ENCODE measurements at regions not wholly inside any gene's neighbourhood (a gene's known extent, or its start where the extent isn't known, plus 50 kb on each side); places are given as distances from the start of the nearest gene placed in this dataset.

GRCh38 chr10:120749856-120750566, 101.2 kb upstream of the WDR11 start:
- Histone ChIP-seq H3K4me1 (ENCODE audit: control insufficient read depth, insufficient read depth, low read length) (no peaks in the 10 kb centered on the region), H3K4me3 (ENCODE audit: low read length in 2 of 2) (no peak overlapping the region), H3K27me3 (ENCODE audit: control insufficient read depth in 1 of 2, insufficient read depth in 2 of 2, low read length in 2 of 2) (no peaks in the 10 kb centered on the region), H3K9me3 (ENCODE audit: control insufficient read depth in 2 of 2, low read length in 2 of 2) (no peaks in the 10 kb centered on the region), H3K9ac (ENCODE audit: low read length in 2 of 2) (no peak overlapping the region), H3K27ac (ENCODE audit: low read length) (no peak overlapping the region), H3K36me3 (ENCODE audit: control insufficient read depth in 2 of 2, insufficient read depth in 2 of 2, low read length in 2 of 2) (no peaks in the 10 kb centered on the region)

- Histone ChIP-seq H3K27me3 (ENCODE audit: control insufficient read depth in 1 of 2, insufficient read depth in 2 of 2, low read length in 2 of 2) (peaks cover 0 to 3% of the 10 kb centered on the region in 2 donors), H3K36me3 (ENCODE audit: control insufficient read depth in 2 of 2, insufficient read depth in 2 of 2, low read length in 2 of 2) (no peaks in the 10 kb centered on the region), H3K9ac (ENCODE audit: low read length in 2 of 2) (no peak overlapping the region), H3K27ac (ENCODE audit: low read length) (no peak overlapping the region), H3K4me1 (ENCODE audit: control insufficient read depth, insufficient read depth, low read length) (no peaks in the 10 kb centered on the region), H3K9me3 (ENCODE audit: control insufficient read depth in 2 of 2, low read length in 2 of 2) (no peaks in the 10 kb centered on the region), H3K4me3 (ENCODE audit: low read length in 2 of 2) (no peak overlapping the region)
Measured at GRCh38 chr10:120755771-120756170, 95.4 kb upstream of the WDR11 start.

GRCh38 chr10:120760253-120760652, 90.9 kb upstream of the WDR11 start:
- Histone ChIP-seq H3K27ac (ENCODE audit: low read length) (no peak overlapping the region), H3K9me3 (ENCODE audit: control insufficient read depth in 2 of 2, low read length in 2 of 2) (no peaks in the 10 kb centered on the region), H3K9ac (ENCODE audit: low read length in 2 of 2) (no peak overlapping the region), H3K4me1 (ENCODE audit: control insufficient read depth, insufficient read depth, low read length) (no peaks in the 10 kb centered on the region), H3K4me3 (ENCODE audit: low read length in 2 of 2) (no peak overlapping the region), H3K36me3 (ENCODE audit: control insufficient read depth in 2 of 2, insufficient read depth in 2 of 2, low read length in 2 of 2) (no peaks in the 10 kb centered on the region), H3K27me3 (ENCODE audit: control insufficient read depth in 1 of 2, insufficient read depth in 2 of 2, low read length in 2 of 2) (peaks cover 0 to 3% of the 10 kb centered on the region in 2 donors)

- H3K36me3 ChIP-seq (ENCODE audit: control insufficient read depth in 2 of 2, insufficient read depth in 2 of 2, low read length in 2 of 2): no peaks in the 10 kb centered on the region
- no peaks in the 10 kb centered on the region for H3K9me3 ChIP-seq (ENCODE audit: control insufficient read depth in 2 of 2, low read length in 2 of 2)
- H3K4me1 ChIP-seq (ENCODE audit: control insufficient read depth, insufficient read depth, low read length): no peaks in the 10 kb centered on the region
- H3K9ac ChIP-seq (ENCODE audit: low read length in 2 of 2): no peak overlapping the region
- H3K27ac ChIP-seq (ENCODE audit: low read length): no peak overlapping the region
- no peaks in the 10 kb centered on the region for H3K27me3 ChIP-seq (ENCODE audit: control insufficient read depth in 1 of 2, insufficient read depth in 2 of 2, low read length in 2 of 2)
- no peak overlapping the region for H3K4me3 ChIP-seq (ENCODE audit: low read length in 2 of 2)
Measured at GRCh38 chr10:120761951-120762350, 89.2 kb upstream of the WDR11 start.

- Histone ChIP-seq H3K9ac (ENCODE audit: low read length in 2 of 2) (no peak overlapping the region), H3K27ac (ENCODE audit: low read length) (no peak overlapping the region), H3K36me3 (ENCODE audit: control insufficient read depth in 2 of 2, insufficient read depth in 2 of 2, low read length in 2 of 2) (no peaks in the 10 kb centered on the region), H3K27me3 (ENCODE audit: control insufficient read depth in 1 of 2, insufficient read depth in 2 of 2, low read length in 2 of 2) (no peaks in the 10 kb centered on the region), H3K4me3 (ENCODE audit: low read length in 2 of 2) (no peak overlapping the region), H3K4me1 (ENCODE audit: control insufficient read depth, insufficient read depth, low read length) (no peaks in the 10 kb centered on the region), H3K9me3 (ENCODE audit: control insufficient read depth in 2 of 2, low read length in 2 of 2) (no peaks in the 10 kb centered on the region)
Measured at GRCh38 chr10:120765226-120765803, 85.8 kb upstream of the WDR11 start.

- H3K27ac ChIP-seq (ENCODE audit: low read length): no peak overlapping the region
- no peaks in the 10 kb centered on the region for H3K4me1 ChIP-seq (ENCODE audit: control insufficient read depth, insufficient read depth, low read length)
Measured at GRCh38 chr10:120768227-120768626, 82.9 kb upstream of the WDR11 start.

GRCh38 chr10:120770496-120770895, 80.7 kb upstream of the WDR11 start:
- Histone ChIP-seq H3K36me3 (ENCODE audit: control insufficient read depth in 2 of 2, insufficient read depth in 2 of 2, low read length in 2 of 2) (no peaks in the 10 kb centered on the region), H3K9ac (ENCODE audit: low read length in 2 of 2) (no peak overlapping the region), H3K4me3 (ENCODE audit: low read length in 2 of 2) (peak overlapping the region in 1 of 2 donors; percentile 8), H3K27me3 (ENCODE audit: control insufficient read depth in 1 of 2, insufficient read depth in 2 of 2, low read length in 2 of 2) (no peaks in the 10 kb centered on the region), H3K4me1 (ENCODE audit: control insufficient read depth, insufficient read depth, low read length) (no peaks in the 10 kb centered on the region), H3K9me3 (ENCODE audit: control insufficient read depth in 2 of 2, low read length in 2 of 2) (no peaks in the 10 kb centered on the region), H3K27ac (ENCODE audit: low read length) (no peak overlapping the region)

More at GRCh38 chr10:120768227-120768626, 82.9 kb upstream of the WDR11 start:
- H3K36me3 ChIP-seq (ENCODE audit: control insufficient read depth in 2 of 2, insufficient read depth in 2 of 2, low read length in 2 of 2): no peaks in the 10 kb centered on the region
- no peak overlapping the region for H3K4me3 ChIP-seq (ENCODE audit: low read length in 2 of 2)
- no peak overlapping the region for H3K9ac ChIP-seq (ENCODE audit: low read length in 2 of 2)
- H3K27me3 ChIP-seq (ENCODE audit: control insufficient read depth in 1 of 2, insufficient read depth in 2 of 2, low read length in 2 of 2): no peaks in the 10 kb centered on the region
- H3K9me3 ChIP-seq (ENCODE audit: control insufficient read depth in 2 of 2, low read length in 2 of 2): no peaks in the 10 kb centered on the region

GRCh38 chr10:120776442-120776841, 74.7 kb upstream of the WDR11 start:
- Histone ChIP-seq H3K9ac (ENCODE audit: low read length in 2 of 2) (no peak overlapping the region), H3K27ac (ENCODE audit: low read length) (no peak overlapping the region), H3K4me3 (ENCODE audit: low read length in 2 of 2) (no peak overlapping the region), H3K9me3 (ENCODE audit: control insufficient read depth in 2 of 2, low read length in 2 of 2) (no peaks in the 10 kb centered on the region), H3K4me1 (ENCODE audit: control insufficient read depth, insufficient read depth, low read length) (no peaks in the 10 kb centered on the region), H3K36me3 (ENCODE audit: control insufficient read depth in 2 of 2, insufficient read depth in 2 of 2, low read length in 2 of 2) (no peaks in the 10 kb centered on the region), H3K27me3 (ENCODE audit: control insufficient read depth in 1 of 2, insufficient read depth in 2 of 2, low read length in 2 of 2) (no peaks in the 10 kb centered on the region)

- Histone ChIP-seq H3K9me3 (ENCODE audit: control insufficient read depth in 2 of 2, low read length in 2 of 2) (no peaks in the 10 kb centered on the region), H3K27me3 (ENCODE audit: control insufficient read depth in 1 of 2, insufficient read depth in 2 of 2, low read length in 2 of 2) (peaks cover 0 to 3% of the 10 kb centered on the region in 2 donors), H3K9ac (ENCODE audit: low read length in 2 of 2) (no peak overlapping the region), H3K4me3 (ENCODE audit: low read length in 2 of 2) (no peak overlapping the region), H3K36me3 (ENCODE audit: control insufficient read depth in 2 of 2, insufficient read depth in 2 of 2, low read length in 2 of 2) (no peaks in the 10 kb centered on the region), H3K27ac (ENCODE audit: low read length) (no peak overlapping the region), H3K4me1 (ENCODE audit: control insufficient read depth, insufficient read depth, low read length) (no peaks in the 10 kb centered on the region)
Measured at GRCh38 chr10:120782336-120782735, 68.8 kb upstream of the WDR11 start.

- Histone ChIP-seq H3K27me3 (ENCODE audit: control insufficient read depth in 1 of 2, insufficient read depth in 2 of 2, low read length in 2 of 2) (peaks cover 0 to 3% of the 10 kb centered on the region in 2 donors), H3K27ac (ENCODE audit: low read length) (no peak overlapping the region), H3K4me3 (ENCODE audit: low read length in 2 of 2) (no peak overlapping the region), H3K36me3 (ENCODE audit: control insufficient read depth in 2 of 2, insufficient read depth in 2 of 2, low read length in 2 of 2) (no peaks in the 10 kb centered on the region), H3K9me3 (ENCODE audit: control insufficient read depth in 2 of 2, low read length in 2 of 2) (no peaks in the 10 kb centered on the region), H3K4me1 (ENCODE audit: control insufficient read depth, insufficient read depth, low read length) (no peaks in the 10 kb centered on the region), H3K9ac (ENCODE audit: low read length in 2 of 2) (no peak overlapping the region)
Measured at GRCh38 chr10:120783098-120783497, 68.1 kb upstream of the WDR11 start.

GRCh38 chr10:120783867-120784266, 67.3 kb upstream of the WDR11 start:
- Histone ChIP-seq H3K27ac (ENCODE audit: low read length) (no peak overlapping the region), H3K9me3 (ENCODE audit: control insufficient read depth in 2 of 2, low read length in 2 of 2) (no peaks in the 10 kb centered on the region), H3K36me3 (ENCODE audit: control insufficient read depth in 2 of 2, insufficient read depth in 2 of 2, low read length in 2 of 2) (no peaks in the 10 kb centered on the region), H3K27me3 (ENCODE audit: control insufficient read depth in 1 of 2, insufficient read depth in 2 of 2, low read length in 2 of 2) (peaks cover 0 to 3% of the 10 kb centered on the region in 2 donors), H3K9ac (ENCODE audit: low read length in 2 of 2) (no peak overlapping the region), H3K4me1 (ENCODE audit: control insufficient read depth, insufficient read depth, low read length) (no peaks in the 10 kb centered on the region), H3K4me3 (ENCODE audit: low read length in 2 of 2) (no peak overlapping the region)
